ENCODE measurements at regions not wholly inside any gene's neighbourhood (a gene's known extent, or its start where the extent isn't known, plus 50 kb on each side); places are given as distances from the start of the nearest gene placed in this dataset.

DNA sequence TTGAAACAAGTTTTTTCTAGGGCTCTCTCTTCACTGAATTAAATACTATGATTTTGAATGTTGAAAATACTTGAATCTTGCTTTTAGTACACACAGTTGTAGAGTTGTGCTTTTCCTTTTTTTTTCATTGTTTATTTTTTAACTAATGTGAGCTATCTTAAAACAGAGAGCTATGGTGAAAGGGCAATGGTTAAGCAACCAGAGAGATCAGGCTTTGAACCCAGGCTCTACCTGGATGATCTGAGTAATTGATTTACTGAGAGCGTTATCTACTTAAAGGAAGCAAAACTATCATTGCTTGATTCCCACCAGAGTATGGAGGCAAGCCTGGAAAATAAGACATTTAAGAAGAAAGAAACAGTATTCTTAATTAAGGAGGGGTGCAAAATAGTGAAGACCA, 138.6 kb downstream of the DUSP6 start:
- Histone ChIP-seq H3K79me2 (ENCODE audit: insufficient read depth, low read depth, low read length) (no peaks in the 10 kb centered on the region), H2AFZ (ENCODE audit: low read length) (no peak overlapping the region), H3K4me3 (ENCODE audit: low read depth, low read length, poor library complexity, severe bottlenecking) (no peak overlapping the region), H3K4me1 (ENCODE audit: insufficient read depth, low read length, poor library complexity, severe bottlenecking) (no peaks in the 10 kb centered on the region), H3K9me3 (ENCODE audit: low read length) (no peaks in the 10 kb centered on the region), H3K9me2 (ENCODE audit: insufficient read depth, low read length) (no peaks in the 10 kb centered on the region), H3K36me3 (ENCODE audit: insufficient read depth, low read length) (no peaks in the 10 kb centered on the region), H3K27ac (ENCODE audit: low read depth, low read length, poor library complexity, severe bottlenecking) (no peak overlapping the region), H4K20me1 (ENCODE audit: insufficient read depth, low read length) (no peaks in the 10 kb centered on the region; the same call in 1 of the 2 replicates), H3K4me2 (ENCODE audit: low read length) (no peak overlapping the region)
- POLR2A ChIA-PET: interaction anchor here (0.6 to 0.9 kb wide), 2 partner anchors 10 to 520 kb away, joined by 3 to 4 read pairs; no protein-coding TSS in a partner anchor
- no TSS peak for BruUV-seq (replicated peaks)
- intact Hi-C loops (cut with micrococcal nuclease; ENCODE audit: unreplicated experiment): no loop called here
- no peak for TF ChIP-seq EZH2phosphoT487 (IDR thresholded peaks at IDR 0.05; ENCODE audit: borderline replicate concordance, low read depth, low read length)
- TF ChIP-seq, protein P1, sequence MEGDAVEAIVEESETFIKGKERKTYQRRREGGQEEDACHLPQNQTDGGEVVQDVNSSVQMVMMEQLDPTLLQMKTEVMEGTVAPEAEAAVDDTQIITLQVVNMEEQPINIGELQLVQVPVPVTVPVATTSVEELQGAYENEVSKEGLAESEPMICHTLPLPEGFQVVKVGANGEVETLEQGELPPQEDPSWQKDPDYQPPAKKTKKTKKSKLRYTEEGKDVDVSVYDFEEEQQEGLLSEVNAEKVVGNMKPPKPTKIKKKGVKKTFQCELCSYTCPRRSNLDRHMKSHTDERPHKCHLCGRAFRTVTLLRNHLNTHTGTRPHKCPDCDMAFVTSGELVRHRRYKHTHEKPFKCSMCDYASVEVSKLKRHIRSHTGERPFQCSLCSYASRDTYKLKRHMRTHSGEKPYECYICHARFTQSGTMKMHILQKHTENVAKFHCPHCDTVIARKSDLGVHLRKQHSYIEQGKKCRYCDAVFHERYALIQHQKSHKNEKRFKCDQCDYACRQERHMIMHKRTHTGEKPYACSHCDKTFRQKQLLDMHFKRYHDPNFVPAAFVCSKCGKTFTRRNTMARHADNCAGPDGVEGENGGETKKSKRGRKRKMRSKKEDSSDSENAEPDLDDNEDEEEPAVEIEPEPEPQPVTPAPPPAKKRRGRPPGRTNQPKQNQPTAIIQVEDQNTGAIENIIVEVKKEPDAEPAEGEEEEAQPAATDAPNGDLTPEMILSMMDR (conservative IDR thresholded peaks at IDR 0.05; ENCODE audit: low read length): no peak
- no peak for DNase-seq (ENCODE audit: low spot score)
- CTCF ChIA-PET (ENCODE audit: unreplicated experiment): no interaction called here

DNA sequence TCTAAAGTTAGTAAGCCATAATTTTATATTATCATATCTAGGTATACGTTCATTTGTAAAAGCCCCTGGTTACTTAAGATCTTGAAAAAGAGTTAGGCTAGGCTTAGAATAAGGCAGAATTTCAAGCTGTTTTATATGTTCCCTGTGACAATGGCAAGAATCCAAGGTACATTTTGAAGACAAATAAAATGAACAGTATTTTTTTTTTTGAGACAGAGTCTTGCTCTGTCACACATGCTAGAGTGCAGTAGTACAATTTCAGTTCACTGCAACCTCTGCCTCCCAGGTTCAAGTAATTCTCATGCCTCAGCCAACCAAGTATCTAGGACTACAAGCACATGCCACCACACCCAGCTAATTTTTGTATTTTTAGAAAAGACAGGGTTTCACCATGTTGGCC, 139.2 kb downstream of the DUSP6 start:
- no peaks in the 10 kb centered on the region; the same call in 1 of the 2 replicates for H4K20me1 ChIP-seq (ENCODE audit: insufficient read depth, low read length)
- no peak overlapping the region for H3K27ac ChIP-seq (ENCODE audit: low read depth, low read length, poor library complexity, severe bottlenecking)
- H2AFZ ChIP-seq (ENCODE audit: low read length): no peak overlapping the region
- H3K9me2 ChIP-seq (ENCODE audit: insufficient read depth, low read length): no peaks in the 10 kb centered on the region
- H3K9me3 ChIP-seq (ENCODE audit: low read length): no peaks in the 10 kb centered on the region
- POLR2A ChIA-PET: interaction anchor here (0.8 to 0.9 kb wide), 3 partner anchors 12 to 519 kb away, joined by 3 read pairs; no protein-coding TSS in a partner anchor
- no peak overlapping the region for H3K4me3 ChIP-seq (ENCODE audit: low read depth, low read length, poor library complexity, severe bottlenecking)
- H3K79me2 ChIP-seq (ENCODE audit: insufficient read depth, low read depth, low read length): no peaks in the 10 kb centered on the region
- BruUV-seq (replicated peaks): no TSS peak
- no peaks in the 10 kb centered on the region for H3K36me3 ChIP-seq (ENCODE audit: insufficient read depth, low read length)
- TF ChIP-seq, protein P1 (conservative IDR thresholded peaks at IDR 0.05; ENCODE audit: low read length): no peak
- TF ChIP-seq EZH2phosphoT487 (IDR thresholded peaks at IDR 0.05; ENCODE audit: borderline replicate concordance, low read depth, low read length): no peak
- CTCF ChIA-PET (ENCODE audit: unreplicated experiment): no interaction called here
- no peak for DNase-seq (ENCODE audit: low spot score)
- no peak overlapping the region for H3K4me2 ChIP-seq (ENCODE audit: low read length)
- no peaks in the 10 kb centered on the region for H3K4me1 ChIP-seq (ENCODE audit: insufficient read depth, low read length, poor library complexity, severe bottlenecking)
- intact Hi-C loops (cut with micrococcal nuclease; ENCODE audit: unreplicated experiment): no loop called here

DNA sequence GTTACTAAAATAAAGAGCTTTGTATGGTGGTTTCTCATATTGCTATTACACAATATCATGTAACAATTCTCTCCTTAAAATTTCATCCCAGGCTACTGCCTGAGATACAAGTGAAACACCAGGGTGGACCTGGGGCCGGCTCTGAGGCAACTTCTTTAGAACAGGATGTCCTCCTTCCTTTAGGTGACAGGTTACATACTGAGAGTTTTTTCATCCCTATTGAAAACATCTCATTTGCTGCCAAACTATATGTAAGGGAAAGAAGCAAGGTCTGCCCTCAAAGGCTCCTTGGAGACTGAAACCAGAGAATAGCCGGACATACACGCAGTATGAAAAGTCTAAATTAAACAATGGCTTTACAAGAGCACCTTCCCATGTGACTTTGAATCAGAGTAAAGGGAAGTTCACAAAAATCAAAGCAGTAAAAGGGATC, 139.9 kb downstream of the DUSP6 start:
- Histone ChIP-seq H3K9me2 (ENCODE audit: insufficient read depth, low read length) (no peaks in the 10 kb centered on the region), H3K27ac (ENCODE audit: low read depth, low read length, poor library complexity, severe bottlenecking) (no peak overlapping the region), H3K4me1 (ENCODE audit: insufficient read depth, low read length, poor library complexity, severe bottlenecking) (no peaks in the 10 kb centered on the region), H3K4me2 (ENCODE audit: low read length) (no peak overlapping the region), H2AFZ (ENCODE audit: low read length) (no peak overlapping the region), H3K36me3 (ENCODE audit: insufficient read depth, low read length) (no peaks in the 10 kb centered on the region), H3K4me3 (ENCODE audit: low read depth, low read length, poor library complexity, severe bottlenecking) (no peak overlapping the region), H3K9me3 (ENCODE audit: low read length) (no peaks in the 10 kb centered on the region), H3K79me2 (ENCODE audit: insufficient read depth, low read depth, low read length) (no peaks in the 10 kb centered on the region), H4K20me1 (ENCODE audit: insufficient read depth, low read length) (no peaks in the 10 kb centered on the region)
- POLR2A ChIA-PET: interaction anchor here (0.8 to 0.9 kb wide), 2 partner anchors 13 to 203 kb away, joined by 3 read pairs; no protein-coding TSS in a partner anchor
- TF ChIP-seq EZH2phosphoT487 (IDR thresholded peaks at IDR 0.05; ENCODE audit: borderline replicate concordance, low read depth, low read length): no peak
- TF ChIP-seq, protein P1 (conservative IDR thresholded peaks at IDR 0.05; ENCODE audit: low read length): no peak
- CTCF ChIA-PET (ENCODE audit: unreplicated experiment): no interaction called here
- intact Hi-C loops (cut with micrococcal nuclease; ENCODE audit: unreplicated experiment): no loop called here
- DNase-seq (ENCODE audit: low spot score): no peak
- no TSS peak for BruUV-seq (replicated peaks)
